ENCODE measurements at regions not wholly inside any gene's neighbourhood (a gene's known extent, or its start where the extent isn't known, plus 50 kb on each side); places are given as distances from the start of the nearest gene placed in this dataset.

DNA sequence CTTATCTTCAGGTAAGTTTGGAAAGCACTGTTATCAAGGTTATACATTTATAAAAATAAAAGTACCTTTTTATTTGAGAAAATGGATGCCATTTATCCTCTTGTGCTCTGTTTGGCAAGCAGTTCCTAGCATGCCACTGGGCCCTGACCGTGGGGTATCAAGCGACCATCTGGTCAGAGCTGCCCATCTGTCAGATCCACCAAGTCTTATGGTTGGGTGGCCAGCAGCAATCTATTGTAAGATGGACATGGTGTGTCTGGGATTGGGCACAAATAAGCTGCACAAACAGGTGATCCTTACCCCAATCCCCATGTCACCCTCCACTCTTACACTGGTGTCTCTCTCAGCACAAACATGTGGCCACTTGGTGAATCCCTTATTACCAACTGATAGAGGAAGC is 178.5 kb downstream of the DLEU7 start:
- TF ChIP-seq, protein P1, sequence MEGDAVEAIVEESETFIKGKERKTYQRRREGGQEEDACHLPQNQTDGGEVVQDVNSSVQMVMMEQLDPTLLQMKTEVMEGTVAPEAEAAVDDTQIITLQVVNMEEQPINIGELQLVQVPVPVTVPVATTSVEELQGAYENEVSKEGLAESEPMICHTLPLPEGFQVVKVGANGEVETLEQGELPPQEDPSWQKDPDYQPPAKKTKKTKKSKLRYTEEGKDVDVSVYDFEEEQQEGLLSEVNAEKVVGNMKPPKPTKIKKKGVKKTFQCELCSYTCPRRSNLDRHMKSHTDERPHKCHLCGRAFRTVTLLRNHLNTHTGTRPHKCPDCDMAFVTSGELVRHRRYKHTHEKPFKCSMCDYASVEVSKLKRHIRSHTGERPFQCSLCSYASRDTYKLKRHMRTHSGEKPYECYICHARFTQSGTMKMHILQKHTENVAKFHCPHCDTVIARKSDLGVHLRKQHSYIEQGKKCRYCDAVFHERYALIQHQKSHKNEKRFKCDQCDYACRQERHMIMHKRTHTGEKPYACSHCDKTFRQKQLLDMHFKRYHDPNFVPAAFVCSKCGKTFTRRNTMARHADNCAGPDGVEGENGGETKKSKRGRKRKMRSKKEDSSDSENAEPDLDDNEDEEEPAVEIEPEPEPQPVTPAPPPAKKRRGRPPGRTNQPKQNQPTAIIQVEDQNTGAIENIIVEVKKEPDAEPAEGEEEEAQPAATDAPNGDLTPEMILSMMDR (IDR thresholded peaks at IDR 0.05; ENCODE audit: borderline replicate concordance, extremely low read depth, low read length, poor library complexity, severe bottlenecking): no peak
- no peak for TF ChIP-seq EZH2 (IDR thresholded peaks at IDR 0.05; ENCODE audit: borderline replicate concordance, low read depth, low read length, severe bottlenecking)
